ENCODE measurements at regions not wholly inside any gene's neighbourhood (a gene's known extent, or its start where the extent isn't known, plus 50 kb on each side); places are given as distances from the start of the nearest gene placed in this dataset.

DNA sequence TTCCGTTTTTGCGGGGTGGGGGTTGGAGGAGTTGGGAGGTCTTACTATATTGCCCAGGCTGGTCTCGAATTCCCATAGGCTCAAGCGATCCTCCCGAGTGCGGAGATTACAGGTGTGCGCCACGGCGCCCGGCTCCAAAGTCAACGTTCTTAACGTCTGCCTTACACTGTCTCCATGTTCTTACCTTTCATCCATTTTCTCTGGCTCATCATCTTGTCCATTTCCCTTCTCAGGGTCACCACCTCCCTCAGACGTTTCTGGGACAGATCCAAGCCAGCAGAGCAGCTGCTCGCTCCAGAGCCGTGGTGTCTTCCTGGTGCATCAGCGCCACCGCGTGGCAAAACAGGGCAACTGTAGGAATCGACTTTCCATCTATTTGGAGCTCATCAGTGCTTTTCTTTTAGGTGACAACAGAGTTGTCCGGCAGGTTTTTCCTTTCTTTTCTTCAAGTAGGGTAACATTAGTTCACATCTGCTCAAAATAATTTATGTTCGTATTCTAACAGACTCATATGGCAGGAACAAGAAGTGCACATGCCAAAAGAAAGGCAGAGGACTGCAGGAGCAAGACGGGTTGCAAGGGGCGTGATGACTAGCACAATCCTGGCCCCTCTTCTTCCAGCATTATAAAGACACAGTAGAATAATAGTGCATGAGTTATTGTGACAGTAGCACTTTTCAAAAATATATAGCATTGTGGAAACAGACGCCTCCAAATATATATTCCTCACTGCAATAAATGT, 103.1 kb upstream of the ABCC4 start:
- TF ChIP-seq, protein P1, sequence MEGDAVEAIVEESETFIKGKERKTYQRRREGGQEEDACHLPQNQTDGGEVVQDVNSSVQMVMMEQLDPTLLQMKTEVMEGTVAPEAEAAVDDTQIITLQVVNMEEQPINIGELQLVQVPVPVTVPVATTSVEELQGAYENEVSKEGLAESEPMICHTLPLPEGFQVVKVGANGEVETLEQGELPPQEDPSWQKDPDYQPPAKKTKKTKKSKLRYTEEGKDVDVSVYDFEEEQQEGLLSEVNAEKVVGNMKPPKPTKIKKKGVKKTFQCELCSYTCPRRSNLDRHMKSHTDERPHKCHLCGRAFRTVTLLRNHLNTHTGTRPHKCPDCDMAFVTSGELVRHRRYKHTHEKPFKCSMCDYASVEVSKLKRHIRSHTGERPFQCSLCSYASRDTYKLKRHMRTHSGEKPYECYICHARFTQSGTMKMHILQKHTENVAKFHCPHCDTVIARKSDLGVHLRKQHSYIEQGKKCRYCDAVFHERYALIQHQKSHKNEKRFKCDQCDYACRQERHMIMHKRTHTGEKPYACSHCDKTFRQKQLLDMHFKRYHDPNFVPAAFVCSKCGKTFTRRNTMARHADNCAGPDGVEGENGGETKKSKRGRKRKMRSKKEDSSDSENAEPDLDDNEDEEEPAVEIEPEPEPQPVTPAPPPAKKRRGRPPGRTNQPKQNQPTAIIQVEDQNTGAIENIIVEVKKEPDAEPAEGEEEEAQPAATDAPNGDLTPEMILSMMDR (tag by site-specific recombination; IDR thresholded peaks at IDR 0.05), result no peak; the same call in 1 of the 2 replicates
- TF ChIP-seq GFI1B (tag by site-specific recombination; IDR thresholded peaks at IDR 0.05) (no peak), ZBTB17 (tag by site-specific recombination; IDR thresholded peaks at IDR 0.05) (peak; percentile 96), ZNF350 (tag by site-specific recombination; IDR thresholded peaks at IDR 0.05) (no peak), ZBTB7A (tag by site-specific recombination; IDR thresholded peaks at IDR 0.05; ENCODE audit: low read depth) (no peak), ZNF596 (tag by site-specific recombination; IDR thresholded peaks at IDR 0.05) (no peak), ZNF660 (tag by site-specific recombination; IDR thresholded peaks at IDR 0.05) (no peak), ZNF311 (tag by site-specific recombination; IDR thresholded peaks at IDR 0.05; ENCODE audit: borderline replicate concordance) (no peak), HOXA7 (CRISPR knock-in tag; IDR thresholded peaks at IDR 0.05; ENCODE audit: borderline replicate concordance) (no peak), ZNF138 (tag by site-specific recombination; IDR thresholded peaks at IDR 0.05; ENCODE audit: borderline replicate concordance) (no peak), ZNF501 (tag by site-specific recombination; IDR thresholded peaks at IDR 0.05) (peak; percentile 66; the same call in 1 of the 2 replicates), ZNF555 (tag by site-specific recombination; conservative IDR thresholded peaks at IDR 0.05) (no peak)
- TF ChIP-seq, protein P2, sequence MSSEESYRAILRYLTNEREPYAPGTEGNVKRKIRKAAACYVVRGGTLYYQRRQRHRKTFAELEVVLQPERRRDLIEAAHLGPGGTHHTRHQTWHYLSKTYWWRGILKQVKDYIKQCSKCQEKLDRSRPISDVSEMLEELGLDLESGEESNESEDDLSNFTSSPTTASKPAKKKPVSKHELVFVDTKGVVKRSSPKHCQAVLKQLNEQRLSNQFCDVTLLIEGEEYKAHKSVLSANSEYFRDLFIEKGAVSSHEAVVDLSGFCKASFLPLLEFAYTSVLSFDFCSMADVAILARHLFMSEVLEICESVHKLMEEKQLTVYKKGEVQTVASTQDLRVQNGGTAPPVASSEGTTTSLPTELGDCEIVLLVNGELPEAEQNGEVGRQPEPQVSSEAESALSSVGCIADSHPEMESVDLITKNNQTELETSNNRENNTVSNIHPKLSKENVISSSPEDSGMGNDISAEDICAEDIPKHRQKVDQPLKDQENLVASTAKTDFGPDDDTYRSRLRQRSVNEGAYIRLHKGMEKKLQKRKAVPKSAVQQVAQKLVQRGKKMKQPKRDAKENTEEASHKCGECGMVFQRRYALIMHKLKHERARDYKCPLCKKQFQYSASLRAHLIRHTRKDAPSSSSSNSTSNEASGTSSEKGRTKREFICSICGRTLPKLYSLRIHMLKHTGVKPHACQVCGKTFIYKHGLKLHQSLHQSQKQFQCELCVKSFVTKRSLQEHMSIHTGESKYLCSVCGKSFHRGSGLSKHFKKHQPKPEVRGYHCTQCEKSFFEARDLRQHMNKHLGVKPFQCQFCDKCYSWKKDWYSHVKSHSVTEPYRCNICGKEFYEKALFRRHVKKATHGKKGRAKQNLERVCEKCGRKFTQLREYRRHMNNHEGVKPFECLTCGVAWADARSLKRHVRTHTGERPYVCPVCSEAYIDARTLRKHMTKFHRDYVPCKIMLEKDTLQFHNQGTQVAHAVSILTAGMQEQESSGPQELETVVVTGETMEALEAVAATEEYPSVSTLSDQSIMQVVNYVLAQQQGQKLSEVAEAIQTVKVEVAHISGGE (tag by site-specific recombination; conservative IDR thresholded peaks at IDR 0.05; ENCODE audit: low read depth), result no peak
